Adrenal gland (tissue), 9 donors: ENCODE measurements at regions not wholly inside any gene's neighbourhood (a gene's known extent, or its start where the extent isn't known, plus 50 kb on each side); places are given as distances from the start of the nearest gene placed in this dataset.
A peak's percentile ranks its signal among the peaks of the same experiment; 100 is the strongest.
"Not testable (repeated sequence)": the region's sequence is repeated elsewhere in the genome, so short reads cannot be mapped to it uniquely, and the experiment has no call there.

Experiments used
- DNase-seq, 7 donors: peaks; one replicate each; pipeline ENCODE4 v3.0.0-alpha.2; 2019 to 2020
- H3K27ac ChIP-seq, 5 donors: fragments of 200-600 bp; sonication (generic) in 4 of 5; 1 replicate in 3 of 5; 2 replicates in 2 of 5; pipeline versions ENCODE4 v1.5.1 to v1.8.0; 2016 to 2020; ENCODE audit warnings: mild to moderate bottlenecking in 1 of 5
- H3K27me3 ChIP-seq: fragments of 200-600 bp; 2 replicates; pipeline ENCODE4 v1.8.0; 2021
- H3K36me3 ChIP-seq, 2 donors: fragments of 200-600 bp; replicated peaks in 1 of 2; 1 replicate in 1 of 2; 2 replicates in 1 of 2; pipeline versions ENCODE4 v1.5.1 to v1.8.0; 2018 to 2022
- H3K4me1 ChIP-seq, 2 donors: fragments of 200-600 bp; replicated peaks in 1 of 2; 1 replicate in 1 of 2; 2 replicates in 1 of 2; pipeline versions ENCODE4 v1.5.1 to v1.8.0; 2018 to 2021
- H3K4me3 ChIP-seq, 4 donors: fragments of 200-600 bp; sonication (generic) in 3 of 4; one replicate each; pipeline ENCODE4 v1.5.1; 2016 to 2018
- H3K9me3 ChIP-seq, 3 donors: fragments of 200-600 bp; sonication (generic) in 1 of 3; replicated peaks in 1 of 3; 1 replicate in 2 of 3; 2 replicates in 1 of 3; pipeline versions ENCODE4 v1.5.1 to v1.8.0; 2016 to 2021
- CTCF ChIP-seq, 6 experiments: fragments of 450-650 bp in 4 of 6; fragments of 200-600 bp in 2 of 6; sonication (generic) in 1 of 6; IDR thresholded peaks; 1 replicate in 5 of 6; 2 replicates in 1 of 6; pipeline versions ENCODE4 v1.5.1 to v1.8.0; 2016 to 2021; ENCODE audit warnings: antibody characterized with exemption in 6 of 6, mild to moderate bottlenecking in 2 of 6, moderate library complexity in 1 of 6
- POLR2A ChIP-seq, 2 donors: fragments of 450-650 bp; IDR thresholded peaks; one replicate each; pipeline ENCODE4 v1.6.1; 2017; ENCODE audit warnings: antibody characterized with exemption in 2 of 2, mild to moderate bottlenecking in 2 of 2, moderate library complexity in 1 of 2
- WGBS, 4 donors: extraction: QIAGEN DNeasy Blood & Tissue Kit in 2 of 4; methylation state at CpG; one replicate each; pipeline versions ENCODE4 v1.1.5 to v1.1.7; 2013 to 2017; 5-methylcytosine and 5-hydroxymethylcytosine counted together
- intact Hi-C, 2 donors: fragments of 100-400 bp; cut with DNase I; formaldehyde crosslinking; loops; one replicate each; pipeline versions ENCODE4 v1.14.1 to v1.15.0; 2022 to 2023
- donor health status: healthy with polysubstance abuse.
- donor health status: Bipolar disorder and iron deficiency.
- donor health status: DM: yes; HTN: yes; CAD: no.
- donor health status: DM: no; HTN: no; CAD: no.
- donor health status: DM: no; HTN: no; CAD: no.

GRCh38 chr22:40108396-40108795 is 69.3 kb upstream of the TNRC6B start:
- Histone ChIP-seq H3K36me3 (no peaks in the 10 kb centered on the region), H3K27ac (peak overlapping the region in 3 of 5 donors; percentile 50 to 68 (median 58)), H3K4me3 (peak overlapping the region in 1 of 4 donors; percentile 46), H3K4me1 (peaks cover 11 to 32% of the 10 kb centered on the region in 2 donors), H3K9me3 (no peaks in the 10 kb centered on the region), H3K27me3 (no peaks in the 10 kb centered on the region)
- DNase-seq: no peak
- intact Hi-C loops: no loop called here
- TF ChIP-seq POLR2A (IDR thresholded peaks at IDR 0.05) (no peak), CTCF (IDR thresholded peaks at IDR 0.05) (no peak)

GRCh38 chr22:40108926-40109325 is 68.8 kb upstream of the TNRC6B start:
- H3K27ac ChIP-seq, H3K27me3 ChIP-seq, H3K4me3 ChIP-seq, H3K9me3 ChIP-seq, intact Hi-C loops, DNase-seq, H3K36me3 ChIP-seq: not testable (repeated sequence)
- 97 to 100% (median 98%) methylated on average over 5 of the region's 5 CpGs for WGBS, 4 donors
- peaks cover 11 to 36% of the 10 kb centered on the region in 2 donors for H3K4me1 ChIP-seq

- no peak for TF ChIP-seq CTCF (IDR thresholded peaks at IDR 0.05)
- H3K27me3 ChIP-seq: no peaks in the 10 kb centered on the region
- intact Hi-C loops: no loop called here
- H3K4me1 ChIP-seq: peaks cover 19 to 46% of the 10 kb centered on the region in 2 donors
- H3K4me3 ChIP-seq: no peak overlapping the region
- no peak for DNase-seq
- H3K9me3 ChIP-seq: no peaks in the 10 kb centered on the region
- 71 to 87% (median 85%) methylated on average over 2 of the region's 2 CpGs for WGBS, 4 donors
- H3K36me3 ChIP-seq: no peaks in the 10 kb centered on the region
- no peak overlapping the region for H3K27ac ChIP-seq
Observed at GRCh38 chr22:40111451-40111850, 66.3 kb upstream of the TNRC6B start.

- 70 to 81% (median 79%) methylated on average over 3 of the region's 3 CpGs for WGBS, 4 donors
- Histone ChIP-seq H3K4me1 (peaks cover 19 to 39% of the 10 kb centered on the region in 2 donors), H3K27me3 (no peaks in the 10 kb centered on the region), H3K4me3 (no peak overlapping the region), H3K9me3 (no peaks in the 10 kb centered on the region), H3K36me3 (no peaks in the 10 kb centered on the region), H3K27ac (no peak overlapping the region)
- no peak for DNase-seq
- intact Hi-C loops: no loop called here
- TF ChIP-seq POLR2A (IDR thresholded peaks at IDR 0.05) (no peak), CTCF (IDR thresholded peaks at IDR 0.05) (no peak)
Observed at GRCh38 chr22:40112595-40112994, 65.1 kb upstream of the TNRC6B start.

GRCh38 chr22:40113696-40114095 is 64.0 kb upstream of the TNRC6B start:
- H3K27ac ChIP-seq: peak overlapping the region in 1 of 5 donors; percentile 25
- peaks cover 11 to 29% of the 10 kb centered on the region in 2 donors for H3K4me1 ChIP-seq
- no peaks in the 10 kb centered on the region for H3K27me3 ChIP-seq
- no peaks in the 10 kb centered on the region for H3K9me3 ChIP-seq
- no peak for DNase-seq
- intact Hi-C loops: no loop called here
- no peak overlapping the region for H3K4me3 ChIP-seq
- TF ChIP-seq CTCF (IDR thresholded peaks at IDR 0.05) (no peak), POLR2A (IDR thresholded peaks at IDR 0.05) (no peak)
- 86 to 100% (median 92%) methylated on average over 2 of the region's 2 CpGs for WGBS, 4 donors
- H3K36me3 ChIP-seq: no peaks in the 10 kb centered on the region
